Duodenal mucosa (tissue), 2 donors: ENCODE measurements at regions not wholly inside any gene's neighbourhood (a gene's known extent, or its start where the extent isn't known, plus 50 kb on each side); places are given as distances from the start of the nearest gene placed in this dataset.

Experiments
- H3K27ac ChIP-seq: one replicate; pipeline ENCODE4 v1.7.0; 2013; ENCODE audit warnings: low read depth, low read length
- H3K27me3 ChIP-seq, 2 donors: one replicate each; pipeline ENCODE4 v1.7.0; 2013; ENCODE audit warnings: low read length in 2 of 2, control low read depth in 1 of 2; ENCODE audit not compliant: insufficient read depth in 2 of 2, control insufficient read depth in 1 of 2
- H3K36me3 ChIP-seq, 2 donors: one replicate each; pipeline ENCODE4 v1.7.0; 2013; ENCODE audit warnings: low read length in 2 of 2, control low read depth in 1 of 2; ENCODE audit not compliant: insufficient read depth in 2 of 2, control insufficient read depth in 1 of 2
- H3K4me1 ChIP-seq, 2 donors: one replicate each; pipeline ENCODE4 v1.7.0; 2013; ENCODE audit warnings: low read length in 2 of 2, control low read depth in 1 of 2; ENCODE audit not compliant: insufficient read depth in 2 of 2, control insufficient read depth in 1 of 2
- H3K4me3 ChIP-seq, 2 donors: one replicate each; pipeline ENCODE4 v1.7.0; 2013; ENCODE audit warnings: low read length in 2 of 2, low read depth in 1 of 2
- H3K9ac ChIP-seq, 2 donors: one replicate each; pipeline ENCODE4 v1.7.0; 2013; ENCODE audit warnings: low read length in 2 of 2, low read depth in 1 of 2
- H3K9me3 ChIP-seq, 2 donors: one replicate each; pipeline ENCODE4 v1.7.0; 2013; ENCODE audit warnings: low read length in 2 of 2, control low read depth in 1 of 2; ENCODE audit not compliant: control insufficient read depth in 1 of 2

DNA sequence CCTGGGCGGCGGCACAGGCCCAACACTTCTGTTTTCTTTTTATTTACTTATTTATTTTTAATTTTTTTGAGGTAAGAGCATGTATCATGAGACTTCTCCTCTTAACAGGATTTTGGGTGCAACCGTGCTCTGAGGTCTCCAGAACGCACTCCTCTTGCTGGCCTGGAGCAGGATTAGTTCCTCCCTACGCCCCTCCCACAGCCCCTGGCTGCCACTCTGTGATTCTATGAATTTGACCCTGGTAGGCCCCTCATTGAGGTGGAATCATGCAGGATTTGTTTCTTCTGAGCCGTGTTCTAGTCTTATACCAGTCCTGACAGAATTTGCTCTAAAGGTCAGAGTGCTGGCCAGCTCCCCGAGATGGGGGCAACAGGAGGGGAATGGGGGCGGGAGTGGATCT, 106.5 kb upstream of the HS6ST1 start:
- Histone ChIP-seq H3K9ac (no peak overlapping the region), H3K4me1 (peaks cover 0 to 6% of the 10 kb centered on the region in 2 donors), H3K27ac (no peak overlapping the region), H3K4me3 (no peak overlapping the region), H3K9me3 (peaks cover 2 to 8% of the 10 kb centered on the region in 2 donors), H3K36me3 (no peaks in the 10 kb centered on the region), H3K27me3 (peaks cover 0 to 2% of the 10 kb centered on the region in 2 donors)

DNA sequence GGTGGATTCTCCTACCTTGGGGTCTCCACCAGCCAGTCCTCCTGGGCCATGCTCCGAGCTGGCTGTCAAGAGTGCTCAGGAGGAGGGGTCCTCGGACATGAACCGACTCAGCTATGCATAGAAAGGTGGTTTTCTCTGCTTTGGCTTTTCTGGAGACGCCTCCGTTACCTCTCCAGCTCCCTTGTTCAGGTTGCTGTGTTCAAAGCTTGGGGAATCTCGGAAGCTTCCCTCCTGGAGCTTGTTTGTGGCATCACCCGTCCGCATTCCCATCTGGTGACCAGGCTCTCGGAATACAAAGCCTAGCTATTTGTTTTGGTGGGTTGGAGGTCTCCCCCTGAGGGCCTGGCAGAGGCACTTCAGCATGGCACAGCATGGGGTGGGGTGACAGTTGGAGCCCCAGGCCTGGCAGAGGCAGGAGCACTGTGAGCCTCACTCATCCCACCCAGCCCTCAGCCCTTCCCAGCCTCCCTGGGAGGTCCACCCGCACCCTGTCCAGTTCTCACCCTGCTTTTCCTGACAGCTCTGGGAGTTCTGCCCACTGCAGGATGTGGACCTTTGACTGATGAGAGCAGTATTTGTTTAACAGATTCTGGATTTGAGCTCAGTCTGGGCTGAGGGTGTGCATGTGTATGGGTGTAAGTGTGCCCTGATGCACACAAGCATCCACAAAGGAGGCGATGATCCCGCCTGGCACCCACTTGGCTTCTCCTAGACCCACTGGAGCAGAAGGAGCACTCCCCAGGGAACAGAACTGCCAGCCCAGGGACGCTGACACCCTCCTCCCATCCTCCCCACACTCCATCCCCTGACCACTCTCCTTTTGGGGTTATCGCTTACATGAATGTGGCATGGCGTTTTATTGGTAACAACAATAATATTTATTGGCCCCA, 107.3 kb upstream of the HS6ST1 start:
- Histone ChIP-seq H3K27ac (no peak overlapping the region), H3K4me3 (no peak overlapping the region), H3K36me3 (no peaks in the 10 kb centered on the region), H3K4me1 (peaks cover 0 to 6% of the 10 kb centered on the region in 2 donors), H3K9me3 (peaks cover 2 to 9% of the 10 kb centered on the region in 2 donors), H3K9ac (no peak overlapping the region), H3K27me3 (peaks cover 0 to 2% of the 10 kb centered on the region in 2 donors)

DNA sequence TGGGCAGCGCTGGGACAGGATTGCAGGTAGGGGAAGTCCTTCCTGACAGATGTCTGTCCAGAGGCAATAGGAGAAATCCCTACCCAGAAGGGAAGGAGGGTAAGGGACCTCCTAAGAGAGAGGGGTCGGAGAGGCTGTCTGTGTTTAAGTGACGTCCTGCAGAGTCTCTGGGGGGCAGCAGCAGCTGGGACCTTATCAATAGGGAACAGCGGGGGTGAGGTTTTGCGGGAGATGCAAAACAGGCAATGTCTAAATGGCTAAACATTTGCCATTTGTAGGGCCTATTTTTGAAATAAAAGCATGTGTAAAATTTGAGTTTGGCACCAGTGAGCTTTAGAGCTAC, 108.7 kb upstream of the HS6ST1 start:
- Histone ChIP-seq H3K4me1 (peaks cover 0 to 6% of the 10 kb centered on the region in 2 donors), H3K9ac (no peak overlapping the region), H3K27ac (no peak overlapping the region), H3K36me3 (no peaks in the 10 kb centered on the region), H3K9me3 (peaks cover 0 to 9% of the 10 kb centered on the region in 2 donors), H3K4me3 (no peak overlapping the region), H3K27me3 (no peaks in the 10 kb centered on the region)

DNA sequence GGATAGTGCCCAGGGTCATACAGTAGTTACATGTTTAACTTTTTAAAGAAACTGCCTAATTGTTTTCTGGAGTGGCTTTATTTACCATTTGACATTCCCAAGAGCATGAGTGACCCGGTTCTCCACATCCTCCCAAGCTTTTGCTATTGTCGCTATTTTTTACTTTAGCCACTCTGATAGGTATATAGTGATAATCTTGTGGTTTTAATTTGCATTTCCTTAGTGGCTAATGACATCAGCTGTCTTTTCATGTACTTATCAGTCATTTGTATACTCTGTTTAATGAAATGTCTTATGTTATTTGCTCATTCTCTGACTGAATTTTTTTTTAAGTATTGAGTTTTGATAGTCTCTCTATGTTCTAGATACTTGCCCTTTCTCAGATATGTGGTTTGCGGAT, 109.7 kb upstream of the HS6ST1 start:
- Histone ChIP-seq H3K27ac (no peak overlapping the region), H3K36me3 (no peaks in the 10 kb centered on the region)

DNA sequence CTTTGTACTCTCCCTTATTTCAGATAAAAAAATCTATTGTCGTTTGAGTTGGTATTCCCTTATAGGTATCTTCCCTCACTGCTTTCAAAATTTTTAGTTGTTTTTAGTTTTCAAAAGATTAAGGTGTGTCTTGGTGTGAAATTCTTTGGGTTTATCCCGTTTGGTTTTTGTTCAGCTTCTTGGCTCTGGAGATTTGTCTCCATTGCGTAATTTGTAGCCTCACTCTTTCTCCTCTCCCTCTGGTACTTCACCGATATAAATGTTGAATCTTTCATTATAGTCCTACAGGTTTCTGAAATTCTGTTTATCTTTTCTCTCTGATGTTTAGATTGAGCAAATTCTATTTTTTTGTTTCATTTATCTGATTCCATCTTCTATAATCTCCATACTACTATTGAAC, 113.8 kb upstream of the HS6ST1 start:
- H3K36me3 ChIP-seq = no peaks in the 10 kb centered on the region
- no peak overlapping the region for H3K27ac ChIP-seq
- no peak overlapping the region for H3K4me3 ChIP-seq
- H3K9ac ChIP-seq = no peak overlapping the region
- peaks cover 0 to 9% of the 10 kb centered on the region in 2 donors for H3K9me3 ChIP-seq
- no peaks in the 10 kb centered on the region for H3K27me3 ChIP-seq
- no peaks in the 10 kb centered on the region for H3K4me1 ChIP-seq

More for the DNA sequence above, 109.7 kb upstream of the HS6ST1 start:
- Histone ChIP-seq H3K4me1 (peaks cover 0 to 6% of the 10 kb centered on the region in 2 donors), H3K9me3 (peaks cover 0 to 9% of the 10 kb centered on the region in 2 donors), H3K9ac (no peak overlapping the region), H3K27me3 (no peaks in the 10 kb centered on the region), H3K4me3 (no peak overlapping the region)

DNA sequence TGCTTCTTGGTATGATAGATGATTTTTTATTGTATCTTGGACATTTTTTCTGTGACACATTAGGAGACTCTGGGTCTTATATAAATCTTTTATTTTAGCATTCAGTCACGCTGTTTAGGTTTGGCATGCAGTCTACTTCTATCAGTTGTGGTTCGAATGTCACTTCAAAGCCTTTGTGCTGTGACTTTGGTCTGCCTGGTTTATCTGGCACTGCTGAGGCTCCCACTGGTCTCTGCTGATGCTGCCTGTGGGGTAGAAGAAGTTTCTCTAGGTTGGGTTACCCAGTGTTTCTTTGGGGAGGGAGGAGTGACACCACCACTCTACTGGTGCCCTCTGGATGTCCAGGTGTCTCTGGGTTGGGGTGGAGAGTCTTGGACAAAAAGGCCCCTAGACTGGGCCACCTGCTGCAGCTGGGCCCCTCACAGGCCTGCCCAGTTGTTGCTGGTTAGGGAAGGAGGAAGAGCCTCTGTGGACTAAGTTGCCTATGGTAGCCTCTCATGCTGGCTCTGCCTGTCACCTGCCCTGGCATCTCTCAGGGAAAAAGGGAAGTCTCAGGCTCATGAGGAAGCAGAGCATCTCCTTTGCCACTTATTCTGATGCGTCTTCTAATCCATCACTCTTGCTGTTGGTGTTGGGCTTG, 115.4 kb upstream of the HS6ST1 start:
- Histone ChIP-seq H3K4me3 (no peak overlapping the region), H3K4me1 (no peaks in the 10 kb centered on the region), H3K9me3 (peaks cover 0 to 9% of the 10 kb centered on the region in 2 donors), H3K9ac (no peak overlapping the region), H3K36me3 (no peaks in the 10 kb centered on the region), H3K27ac (no peak overlapping the region), H3K27me3 (no peaks in the 10 kb centered on the region)

DNA sequence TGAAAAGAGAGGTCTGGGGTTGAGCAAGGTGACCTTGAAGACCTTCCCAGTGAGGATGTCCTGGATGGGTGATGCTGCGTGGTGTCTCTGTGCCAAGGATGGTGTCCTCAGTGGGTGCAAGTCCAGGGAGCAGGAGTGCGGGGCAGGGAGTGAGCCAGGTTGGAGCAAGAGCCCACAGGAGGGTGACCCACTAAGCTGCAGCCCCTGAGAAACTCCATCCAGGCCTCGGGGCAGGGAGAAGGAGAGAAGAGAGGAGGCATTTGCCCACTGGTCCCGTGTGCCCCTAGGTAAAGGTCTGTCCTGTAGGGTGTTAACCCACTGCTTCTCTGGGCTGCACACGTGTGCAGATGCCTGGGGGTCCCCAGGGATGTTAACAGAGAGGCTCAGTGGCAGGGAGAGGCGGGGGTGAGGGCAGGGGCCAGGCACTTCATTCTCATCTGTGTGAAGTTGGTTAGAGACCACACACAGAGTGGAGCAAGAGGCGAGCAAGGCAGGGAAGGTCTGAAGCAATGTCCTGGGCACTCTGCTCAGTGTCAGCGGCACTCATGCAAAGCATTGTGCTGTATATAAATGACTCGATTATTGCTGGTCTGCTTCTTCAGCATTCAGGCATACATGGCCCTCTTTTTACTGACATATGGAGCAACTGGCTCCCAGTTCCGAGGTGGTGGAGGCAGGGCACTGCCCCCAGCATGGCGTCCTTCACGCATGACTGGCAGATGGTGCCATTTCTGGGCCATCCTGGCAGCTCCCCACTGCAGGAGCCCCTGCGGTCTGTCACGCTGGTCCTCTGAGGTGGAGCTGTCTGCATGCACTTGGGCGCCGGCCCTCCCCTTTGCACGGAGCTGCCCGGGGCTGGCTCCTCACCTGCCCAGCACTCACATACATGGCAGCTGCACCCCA, 117.2 kb upstream of the HS6ST1 start:
- Histone ChIP-seq H3K27me3 (no peaks in the 10 kb centered on the region), H3K9me3 (no peaks in the 10 kb centered on the region), H3K9ac (no peak overlapping the region), H3K4me3 (no peak overlapping the region), H3K36me3 (no peaks in the 10 kb centered on the region), H3K4me1 (no peaks in the 10 kb centered on the region), H3K27ac (no peak overlapping the region)

DNA sequence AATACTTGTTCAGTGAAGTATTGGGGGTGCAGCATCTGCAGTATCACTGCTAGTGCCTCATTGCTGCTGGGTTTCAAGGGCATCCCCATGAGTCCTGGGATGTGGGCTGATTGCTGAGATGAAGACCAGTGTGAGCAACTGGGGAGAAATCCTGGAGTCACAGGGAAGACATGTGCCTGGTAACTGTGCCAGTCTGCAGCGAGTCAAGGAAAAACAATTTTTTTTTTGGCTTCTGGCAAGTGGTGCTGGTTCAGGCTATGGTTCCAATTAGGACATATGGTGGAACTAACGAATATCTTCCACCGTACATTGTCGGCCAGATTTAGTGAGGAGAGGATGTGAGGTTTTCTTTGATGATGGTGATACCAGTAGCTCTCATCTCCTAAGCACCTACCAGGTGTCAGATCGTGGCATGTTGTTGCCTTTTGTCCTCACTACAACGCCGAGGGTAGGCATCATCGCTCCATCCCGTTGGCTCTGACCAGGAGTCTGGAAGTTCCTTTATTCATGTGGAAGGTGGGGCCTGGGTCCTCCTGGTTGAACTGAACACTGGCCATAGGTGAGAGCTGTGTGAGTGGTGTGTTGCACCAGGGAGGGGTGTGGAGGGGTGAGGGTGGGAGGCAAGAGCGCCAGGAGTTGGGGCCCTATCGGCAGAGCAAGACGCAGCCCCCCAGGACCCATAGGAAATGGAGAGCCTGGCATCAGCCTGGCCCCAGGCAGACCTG, 118.0 kb upstream of the HS6ST1 start:
- no peak overlapping the region for H3K27ac ChIP-seq
- H3K27me3 ChIP-seq = no peaks in the 10 kb centered on the region
- H3K4me1 ChIP-seq = peaks cover 2 to 3% of the 10 kb centered on the region in 2 donors
- no peaks in the 10 kb centered on the region for H3K9me3 ChIP-seq
- H3K36me3 ChIP-seq = no peaks in the 10 kb centered on the region
- no peak overlapping the region for H3K9ac ChIP-seq
- H3K4me3 ChIP-seq = no peak overlapping the region

DNA sequence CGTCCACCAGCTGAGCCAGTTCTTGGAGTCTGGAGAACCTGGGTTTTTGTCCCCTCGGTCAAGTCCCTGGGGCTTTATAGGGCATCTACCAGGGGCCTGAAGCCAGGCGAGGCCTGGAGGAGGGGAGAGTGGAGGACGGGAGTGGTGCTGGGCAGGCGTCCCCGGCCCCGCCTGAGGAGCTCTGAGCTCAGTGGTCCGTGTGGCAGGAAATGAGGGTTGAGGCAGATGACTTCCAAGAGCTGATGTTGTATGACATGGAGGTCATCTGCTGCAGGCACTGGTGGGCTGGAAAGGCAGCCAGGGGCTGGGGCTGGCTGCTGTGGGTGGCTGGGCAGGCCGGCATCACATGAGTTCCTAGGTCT, 118.5 kb upstream of the HS6ST1 start:
- H3K4me3 ChIP-seq = no peak overlapping the region

More for the DNA sequence above, 118.5 kb upstream of the HS6ST1 start:
- Histone ChIP-seq H3K9me3 (no peaks in the 10 kb centered on the region), H3K4me1 (peaks cover 5 to 8% of the 10 kb centered on the region in 2 donors), H3K9ac (no peak overlapping the region), H3K27ac (no peak overlapping the region), H3K36me3 (no peaks in the 10 kb centered on the region), H3K27me3 (no peaks in the 10 kb centered on the region)
